Activated T-cell treated with anti-CD3 and anti-CD28 coated beads for 48 hours (primary cell): ENCODE measurements at regions not wholly inside any gene's neighbourhood (a gene's known extent, or its start where the extent isn't known, plus 50 kb on each side); places are given as distances from the start of the nearest gene placed in this dataset.

ENCODE experiments used
- DNase-seq: peaks from one replicate; pipeline ENCODE4 v3.0.0-alpha.2; 2020; ENCODE audit warnings: low read depth

DNA sequence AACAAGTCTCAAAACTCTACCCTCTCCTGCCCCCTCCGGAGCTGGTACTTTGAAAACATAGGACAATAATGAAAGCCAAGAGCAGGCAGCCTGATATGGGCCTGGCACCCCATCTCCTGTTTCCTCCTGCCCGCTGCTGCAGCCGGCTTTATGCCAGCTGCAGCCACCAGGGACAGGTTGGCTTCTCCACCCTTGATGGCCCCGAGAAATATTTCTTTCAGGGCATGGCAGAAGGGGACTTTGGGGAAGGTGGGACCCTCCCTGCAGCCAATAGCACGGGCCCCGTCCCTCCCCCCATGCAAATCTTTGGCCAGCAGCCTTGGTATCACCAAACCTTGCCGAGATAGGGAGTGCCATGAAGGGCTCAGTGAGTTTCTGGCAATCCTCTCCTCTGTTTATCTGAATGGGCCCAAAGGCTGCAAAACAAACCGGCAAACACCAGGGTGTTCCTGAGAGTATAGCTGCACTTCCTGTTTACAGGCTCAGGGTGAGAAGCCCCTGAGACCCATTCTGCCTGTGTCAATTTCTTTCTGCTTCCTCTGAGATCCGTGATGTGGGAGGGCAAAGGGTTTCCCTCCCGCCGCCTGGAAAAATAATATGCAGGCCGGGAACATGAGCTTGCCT lies 73.4 kb upstream of the BOD1 start:
- DNase-seq: no peak

DNA sequence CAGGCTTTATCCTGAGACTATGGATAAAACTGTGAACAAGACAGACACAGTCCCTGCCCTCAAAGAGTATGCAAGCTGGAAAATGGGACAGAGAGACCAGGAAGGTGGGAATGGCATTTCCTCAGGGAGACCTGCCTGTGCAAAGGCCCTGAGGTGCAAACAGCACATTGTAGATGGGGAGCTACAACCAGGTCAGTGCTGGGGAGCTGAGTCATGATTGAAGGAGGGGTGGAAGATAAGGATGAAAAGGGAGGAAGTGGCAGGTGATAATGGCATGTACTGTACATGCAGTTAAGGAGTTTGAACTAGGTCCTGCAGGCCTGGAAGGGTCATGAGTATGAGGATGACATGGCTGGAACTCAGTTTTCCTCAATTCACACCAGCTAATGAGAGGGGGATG lies 75.5 kb upstream of the BOD1 start:
- no peak for DNase-seq

DNA sequence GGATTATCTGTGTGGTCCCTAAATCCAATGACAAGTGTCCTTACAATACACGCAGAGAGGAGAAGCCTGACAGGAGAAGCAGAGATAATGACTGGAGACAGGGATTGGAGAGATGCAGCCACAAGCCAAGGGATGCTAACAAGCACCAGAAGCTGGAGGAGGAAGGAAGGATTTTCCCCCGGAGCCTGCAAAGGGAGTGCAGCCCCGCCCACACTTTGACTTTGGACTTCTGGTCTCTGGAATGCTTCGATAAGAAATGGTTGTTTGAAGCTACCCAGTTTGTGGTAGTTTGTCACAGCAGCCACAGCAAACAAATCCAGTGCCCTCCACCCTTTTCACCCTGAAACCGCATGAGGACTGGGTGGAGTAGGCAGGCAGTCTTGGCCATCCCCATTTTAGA lies 77.2 kb upstream of the BOD1 start:
- no peak for DNase-seq

DNA sequence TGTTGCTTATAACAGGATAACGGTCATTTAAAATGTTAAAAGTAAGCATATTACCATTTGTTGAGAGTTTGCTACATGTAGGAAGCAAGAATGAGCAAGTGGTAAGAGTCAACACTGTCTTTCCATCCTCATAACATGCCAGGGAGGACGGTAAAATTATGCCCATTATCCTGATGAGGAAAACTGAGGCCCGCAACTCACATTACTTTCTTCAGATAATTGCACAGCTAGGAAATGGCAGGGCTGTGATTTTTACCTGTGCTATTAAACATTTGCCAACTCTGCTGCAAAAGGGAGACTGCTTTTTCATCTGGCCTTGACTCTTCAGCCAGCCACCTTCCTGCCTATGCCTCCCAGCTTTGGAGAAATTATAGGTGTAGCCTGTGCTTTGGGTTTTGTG lies 79.8 kb upstream of the BOD1 start:
- DNase-seq: no peak

DNA sequence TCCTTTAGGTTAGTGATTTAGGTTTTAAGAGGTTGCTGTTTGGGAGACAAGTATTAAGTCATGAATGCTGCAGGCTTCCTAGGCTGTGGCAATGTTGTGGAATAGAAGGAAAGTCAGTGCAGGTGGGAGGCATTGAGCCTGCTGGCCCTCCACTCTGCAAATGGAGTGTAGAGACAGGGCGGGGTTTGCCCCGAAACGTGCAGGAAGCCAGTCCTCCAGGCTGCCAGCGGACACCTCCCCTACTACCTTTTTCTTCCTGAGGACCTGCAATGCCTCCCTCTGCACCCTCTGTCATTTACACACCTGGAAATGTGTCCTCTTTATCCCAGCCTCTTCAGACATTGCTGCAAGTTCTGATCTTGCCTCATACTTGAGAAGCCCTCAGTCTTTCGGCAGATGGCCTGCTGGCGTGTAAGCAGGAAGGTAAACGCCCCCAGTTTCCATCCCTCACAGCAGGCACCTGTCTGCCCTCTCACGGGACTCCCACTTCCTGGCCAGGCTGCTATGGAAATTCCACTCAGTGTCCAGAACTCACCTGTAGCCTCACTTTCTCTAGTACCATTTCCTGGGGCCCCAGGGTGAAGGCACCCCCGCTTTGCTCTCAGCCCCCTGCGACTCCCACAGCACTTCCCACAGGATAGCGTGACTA lies 81.6 kb upstream of the BOD1 start:
- no peak for DNase-seq

DNA sequence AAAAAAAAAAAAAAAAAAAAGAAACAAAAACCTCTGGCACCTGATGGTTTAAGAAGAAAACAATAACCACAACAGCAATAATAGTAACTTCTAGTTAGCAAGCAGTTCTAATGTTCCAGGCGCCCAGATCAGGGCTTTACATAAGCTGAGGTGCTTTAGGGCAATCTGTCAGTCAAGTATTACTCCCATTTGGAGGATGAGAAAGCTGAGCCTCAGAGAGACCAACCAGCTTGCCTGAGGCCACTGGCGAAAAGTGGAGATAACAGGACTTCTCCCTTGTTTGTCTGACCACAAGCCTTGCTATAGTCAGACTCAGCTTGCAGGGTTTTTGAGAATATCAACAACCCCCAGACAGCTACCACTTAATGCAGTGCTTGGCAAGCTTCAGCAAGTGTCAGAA lies 83.5 kb upstream of the BOD1 start:
- DNase-seq: no peak

DNA sequence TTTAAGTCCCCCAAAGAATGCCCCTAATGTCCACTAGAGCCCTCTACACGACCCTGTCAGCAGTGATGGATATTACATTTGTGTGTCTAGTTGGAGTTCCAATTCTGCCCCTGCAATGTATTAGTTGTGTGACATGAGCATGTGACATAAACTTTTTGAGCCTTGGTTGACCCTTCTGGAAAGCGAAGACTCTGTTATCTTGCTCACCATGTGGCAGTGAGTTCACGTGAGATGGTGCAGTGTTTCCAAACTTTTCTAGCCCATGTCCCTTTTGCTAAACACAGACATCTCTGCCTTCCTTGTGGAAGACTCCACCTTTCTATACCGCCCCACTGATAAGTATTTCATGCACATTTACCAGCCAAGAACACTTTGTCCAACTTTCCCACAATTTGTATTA lies 87.0 kb upstream of the BOD1 start:
- DNase-seq: no peak

DNA sequence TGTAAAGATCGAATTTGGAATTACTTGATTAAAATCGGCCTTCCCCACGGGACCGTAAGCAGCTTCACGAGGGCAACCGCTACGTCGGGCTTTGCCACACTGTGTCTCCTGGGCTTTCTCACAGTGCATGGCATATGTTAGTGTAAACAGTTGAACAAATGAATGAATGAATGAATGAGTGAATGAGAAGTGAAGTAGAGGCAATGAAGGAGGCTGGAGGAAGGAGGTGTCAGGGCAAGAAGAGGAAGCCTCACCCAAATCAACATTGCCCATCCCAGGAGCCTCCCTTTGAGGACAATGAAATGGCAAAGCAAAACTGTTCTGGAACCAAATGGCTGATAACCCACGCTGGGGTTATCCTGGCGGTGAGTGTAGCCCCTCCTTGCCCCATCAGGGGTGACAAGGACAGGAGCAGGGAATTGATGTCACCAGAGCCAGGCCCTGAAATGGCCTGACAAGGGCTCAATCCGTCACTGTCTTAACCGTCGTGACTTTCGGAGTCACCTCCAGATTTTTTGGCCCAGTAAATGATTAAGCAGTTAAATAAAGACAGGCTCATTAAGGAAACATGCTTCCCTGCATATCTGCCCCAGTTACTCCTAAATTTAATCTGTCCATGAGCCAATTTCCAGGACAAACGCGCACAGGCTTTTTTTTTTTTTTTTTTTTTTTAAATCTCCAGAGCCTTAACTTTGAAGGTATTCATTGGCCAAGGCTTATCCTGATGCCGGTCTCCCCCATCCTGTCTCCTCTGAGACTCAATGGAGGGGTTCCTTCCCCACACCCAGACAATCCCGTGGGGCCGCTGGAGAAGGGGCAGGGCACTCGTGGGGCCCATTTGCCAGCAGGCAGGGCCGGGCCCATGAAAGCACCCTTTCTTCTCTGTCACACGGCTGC lies 88.4 kb upstream of the BOD1 start:
- no peak for DNase-seq

DNA sequence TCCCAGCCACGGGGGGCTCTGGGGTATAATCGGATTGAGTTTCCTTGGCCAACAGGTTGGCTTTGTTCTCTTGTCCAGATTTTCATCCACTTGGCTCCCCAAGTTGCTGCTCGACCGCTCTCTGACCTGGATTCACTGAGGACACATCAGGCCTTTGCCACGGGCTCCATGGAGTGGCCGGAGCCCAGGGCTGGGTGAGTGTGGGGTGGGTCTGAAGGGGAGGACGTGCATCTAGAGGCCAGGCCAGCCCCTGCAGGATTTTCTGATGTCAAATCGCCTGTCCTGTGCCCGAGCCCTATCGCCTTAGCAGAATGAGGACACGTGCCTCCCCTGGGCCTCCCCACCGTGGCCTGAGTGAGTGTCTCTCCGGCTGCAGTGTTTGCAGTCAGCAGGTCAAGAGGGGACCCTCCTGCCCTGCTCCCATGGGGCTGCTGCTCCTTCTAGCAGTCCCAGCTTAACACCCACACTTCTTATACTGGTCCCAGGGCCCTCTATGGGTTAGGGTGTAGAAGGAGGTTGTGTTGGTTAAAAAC lies 89.1 kb upstream of the BOD1 start:
- DNase-seq: no peak

DNA sequence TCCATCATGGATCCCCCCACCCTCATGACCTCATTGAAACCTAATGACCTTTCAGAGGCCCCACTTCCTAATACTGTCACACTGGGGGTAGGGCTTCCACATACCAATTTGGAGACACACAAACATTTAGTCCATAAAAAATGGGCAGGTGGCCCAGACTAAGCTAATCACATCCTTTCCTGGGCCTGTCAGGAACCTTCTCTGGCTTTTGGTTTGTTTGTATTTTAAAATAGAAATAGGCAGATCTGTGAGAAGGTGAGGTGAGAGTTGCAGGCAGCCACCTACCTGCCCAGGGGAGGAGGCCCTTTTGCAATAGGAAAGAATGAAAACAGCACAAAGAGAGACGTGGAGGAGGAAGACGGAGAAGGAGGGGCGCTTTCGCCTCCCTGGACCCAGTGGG lies 90.2 kb upstream of the BOD1 start:
- DNase-seq: no peak

DNA sequence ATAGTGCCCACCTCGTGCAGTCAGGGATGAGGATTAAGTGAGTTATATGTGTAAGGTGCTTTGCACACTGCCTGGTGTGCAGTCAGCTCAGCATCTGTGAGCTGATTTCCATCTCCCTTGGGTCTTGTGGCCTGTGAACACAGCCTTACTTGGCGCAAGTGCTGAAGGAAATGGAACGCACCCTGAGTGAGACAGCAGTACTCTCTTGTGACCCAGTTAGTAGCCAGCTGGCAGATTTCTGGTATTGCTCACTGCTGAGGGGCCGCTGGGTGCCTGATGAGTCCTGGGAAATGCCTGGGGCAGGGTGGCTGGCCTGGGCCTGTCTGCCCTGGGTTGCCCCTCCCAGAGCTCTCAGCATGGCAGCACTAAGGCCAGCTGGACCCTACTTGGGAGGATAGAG lies 90.9 kb upstream of the BOD1 start:
- no peak for DNase-seq

DNA sequence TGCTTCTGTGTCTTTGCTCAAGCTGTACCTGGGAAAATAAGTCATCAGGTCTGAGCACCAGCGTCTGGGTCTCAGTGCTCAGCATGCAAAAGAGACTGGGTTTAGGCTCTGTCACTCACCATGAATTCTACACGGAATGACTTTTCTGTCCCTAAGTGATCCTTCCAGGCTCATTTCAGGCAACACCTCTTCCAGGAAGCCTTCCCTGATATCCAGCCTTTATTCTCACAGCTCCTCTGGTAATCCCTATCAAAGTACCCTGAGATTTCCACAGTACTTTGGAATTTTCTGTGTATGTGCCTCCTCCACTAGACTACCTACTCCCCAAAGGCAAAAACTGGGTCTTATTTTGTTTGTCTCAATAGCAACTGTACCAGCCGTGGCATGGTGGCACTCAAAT lies 92.7 kb upstream of the BOD1 start:
- no peak for DNase-seq

DNA sequence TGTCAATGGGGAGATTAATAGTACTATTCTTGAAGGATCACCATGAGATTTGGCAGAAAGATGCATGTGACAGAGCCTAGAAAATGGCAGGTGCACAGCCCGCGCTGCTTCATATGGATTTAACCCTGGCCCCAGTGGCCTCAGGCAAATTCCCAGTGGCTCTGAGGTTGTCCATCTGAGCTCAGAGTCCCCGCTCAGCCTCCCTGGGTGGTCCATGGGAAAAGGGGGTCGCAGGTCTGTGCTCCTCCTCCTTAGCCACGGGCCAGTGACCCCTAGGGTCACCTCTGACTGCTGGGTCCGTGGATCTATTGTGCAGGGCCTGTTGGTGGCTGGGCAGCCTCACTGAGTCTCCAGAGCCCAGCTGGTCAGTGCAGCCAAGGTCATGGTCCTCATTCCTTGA lies 93.3 kb upstream of the BOD1 start:
- DNase-seq: no peak

DNA sequence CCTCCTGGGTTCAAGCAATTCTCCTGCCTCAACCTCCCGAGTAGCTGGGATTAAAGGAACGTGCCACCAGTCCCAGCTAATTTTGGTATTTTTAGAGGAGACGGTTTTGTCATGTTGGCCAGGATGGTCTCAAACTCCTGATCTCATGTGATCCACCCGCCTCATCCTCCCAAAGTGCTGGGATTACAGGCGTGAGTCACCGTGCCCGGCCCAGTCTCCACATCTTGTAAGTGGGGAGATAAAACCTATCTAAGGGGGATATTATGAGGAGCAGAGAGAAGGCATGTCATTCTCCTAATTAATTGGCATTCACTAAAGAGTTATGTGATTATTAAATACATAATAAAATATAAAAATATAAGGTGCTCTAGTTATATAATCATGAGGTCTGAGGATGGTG lies 94.1 kb upstream of the BOD1 start:
- no peak for DNase-seq

DNA sequence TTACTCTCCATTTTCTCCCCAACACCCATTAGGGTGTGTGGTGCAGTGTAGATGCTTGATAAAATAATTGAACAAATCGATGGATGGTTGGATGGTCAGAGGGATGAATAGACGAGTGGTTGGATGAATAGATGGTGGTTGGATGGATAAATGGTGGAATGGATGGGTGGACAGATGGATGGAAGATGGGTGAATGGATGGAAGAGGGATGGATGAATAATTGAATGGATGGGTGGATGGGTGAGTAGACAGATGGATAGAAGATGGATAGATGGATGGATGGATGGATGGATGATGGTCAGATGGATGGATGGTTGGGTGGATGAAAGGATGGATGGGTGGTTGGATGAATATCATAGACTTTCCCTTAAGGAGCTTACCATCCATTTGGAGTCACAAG lies 95.0 kb upstream of the BOD1 start:
- DNase-seq: no peak

DNA sequence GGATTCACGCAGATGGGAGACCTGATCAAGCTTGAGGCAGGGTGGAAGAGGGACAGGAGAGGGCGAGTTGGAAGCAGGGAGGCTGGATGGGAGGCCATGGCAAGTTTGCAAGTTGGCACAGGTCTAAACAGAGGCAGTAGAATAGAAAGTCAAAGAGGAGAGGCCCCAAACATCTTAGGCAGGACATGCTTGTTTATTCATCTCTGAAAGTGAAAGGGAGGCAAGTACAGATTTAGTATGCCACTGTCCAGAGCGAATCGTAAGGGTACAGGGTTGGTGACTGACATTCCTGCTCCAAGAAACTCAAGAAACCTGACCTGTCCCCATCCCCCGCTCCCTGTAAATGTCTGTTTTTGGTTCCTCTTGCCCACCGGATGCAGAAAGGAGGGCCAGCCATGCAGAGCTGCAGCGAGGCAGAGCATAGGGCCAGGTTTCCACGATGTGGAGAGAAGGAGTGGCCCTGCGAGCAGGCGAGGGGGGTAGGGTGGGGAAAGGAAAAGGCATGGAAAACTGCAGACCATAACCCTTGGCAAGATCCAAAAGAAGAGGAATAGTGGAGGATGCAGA lies 96.2 kb upstream of the BOD1 start:
- DNase-seq: no peak

DNA sequence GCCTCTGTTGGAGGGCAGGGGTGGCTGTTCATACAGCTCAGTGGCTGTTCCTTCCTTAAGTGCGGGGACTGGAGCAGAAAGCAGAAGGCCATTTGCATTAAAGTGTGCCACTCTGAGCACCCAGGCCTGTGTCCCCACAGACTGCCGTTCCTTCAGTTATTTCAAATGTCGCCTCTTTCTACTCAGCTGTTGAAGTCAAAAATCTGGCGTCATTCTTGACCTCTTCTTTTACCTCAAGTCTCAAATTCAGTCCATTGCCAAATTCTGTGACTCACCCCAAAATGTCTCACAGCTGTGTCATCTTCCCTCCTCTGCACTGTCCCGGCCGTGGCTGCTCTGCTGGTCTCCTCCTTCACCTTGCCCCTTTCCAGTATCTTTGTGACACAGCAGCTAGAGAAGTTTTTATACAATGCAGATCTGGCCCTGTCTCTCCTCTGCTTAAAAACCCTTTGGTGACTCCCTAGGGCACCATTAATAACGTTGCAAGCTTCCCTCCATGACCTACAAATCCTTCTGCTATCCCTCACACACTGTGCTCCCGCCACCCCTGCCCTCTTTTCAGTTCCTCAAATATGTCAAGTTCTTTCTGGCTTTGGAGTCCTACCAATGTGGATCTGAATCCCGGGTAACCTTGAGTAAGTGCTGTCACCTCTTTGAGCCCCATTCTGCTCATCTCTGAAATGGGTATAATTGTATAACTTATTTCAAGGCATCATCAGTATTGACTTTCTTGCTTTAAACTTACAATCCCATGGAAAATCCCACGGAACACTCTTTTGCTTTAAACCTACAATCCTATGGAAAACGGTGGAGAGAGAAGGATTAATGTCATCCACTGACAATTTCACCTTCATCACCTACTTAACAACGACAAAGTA lies 98.3 kb upstream of the BOD1 start:
- no peak for DNase-seq

DNA sequence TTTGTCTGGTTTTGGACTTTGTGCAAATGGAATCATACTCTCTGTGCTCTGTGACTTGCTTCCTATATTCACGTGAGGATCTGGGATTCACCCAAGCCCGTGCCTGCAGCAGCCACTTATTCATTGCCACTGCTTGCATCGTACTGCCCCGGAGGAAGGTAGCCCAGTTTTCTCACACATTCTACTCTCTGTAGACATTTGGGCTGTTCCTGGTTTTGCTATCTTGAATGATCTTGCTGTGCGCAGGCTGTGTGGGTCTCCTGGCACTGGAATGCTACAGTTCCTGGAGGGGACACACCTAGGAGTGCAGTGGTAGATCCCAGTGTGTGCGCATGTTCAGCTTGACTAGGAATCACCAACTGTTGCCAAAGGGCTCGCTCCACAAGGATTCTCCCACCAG lies 99.2 kb upstream of the BOD1 start:
- DNase-seq: no peak

DNA sequence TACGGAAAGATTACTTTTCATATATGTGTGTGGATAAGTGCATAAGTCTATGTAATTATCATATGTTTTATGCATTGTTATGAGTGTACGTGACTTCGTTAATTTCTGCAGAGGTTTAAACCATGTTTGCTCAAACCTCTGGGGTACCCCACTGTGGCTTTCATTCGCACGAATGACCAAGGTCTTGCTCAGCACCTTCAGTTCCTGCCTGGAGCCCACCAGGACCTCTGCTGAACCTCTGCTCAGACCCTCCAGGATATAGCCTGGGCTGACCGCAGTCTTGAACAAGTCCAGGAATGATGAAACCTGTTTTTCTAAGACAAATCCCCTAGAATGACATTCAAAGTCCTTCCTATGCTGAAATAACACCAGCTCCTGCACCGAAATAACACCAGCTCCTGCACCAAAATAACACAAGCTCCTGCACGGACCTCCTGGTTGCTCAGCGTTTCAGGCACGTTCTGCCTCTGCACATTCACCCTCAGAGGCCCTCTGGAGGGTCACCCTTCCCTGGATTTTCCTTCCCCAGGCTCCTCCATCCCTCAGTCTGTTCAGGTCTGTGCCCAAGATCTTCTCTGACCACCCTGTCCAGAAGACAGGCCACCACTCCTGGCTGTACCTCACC lies 99.7 kb upstream of the BOD1 start:
- DNase-seq: no peak

DNA sequence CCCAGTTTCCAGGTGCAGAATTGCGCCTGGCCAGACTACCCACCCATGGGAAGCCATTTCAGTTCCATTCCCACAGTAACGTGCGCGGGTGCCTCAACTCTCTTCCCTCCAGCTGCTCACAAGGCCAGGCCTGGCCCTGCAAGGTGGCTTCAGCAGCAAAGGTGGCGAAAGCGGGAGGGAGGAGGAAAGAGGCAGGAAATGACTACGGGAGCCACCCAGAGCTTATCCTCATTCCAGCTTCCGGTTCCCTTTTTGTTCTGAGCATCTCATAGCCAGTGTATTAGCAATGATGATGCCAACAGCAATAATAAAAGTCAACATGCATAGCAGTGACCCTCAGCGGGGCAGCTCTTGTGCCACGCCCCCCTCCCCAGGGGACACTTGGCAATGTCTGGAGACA lies 101.5 kb upstream of the BOD1 start:
- DNase-seq: no peak

DNA sequence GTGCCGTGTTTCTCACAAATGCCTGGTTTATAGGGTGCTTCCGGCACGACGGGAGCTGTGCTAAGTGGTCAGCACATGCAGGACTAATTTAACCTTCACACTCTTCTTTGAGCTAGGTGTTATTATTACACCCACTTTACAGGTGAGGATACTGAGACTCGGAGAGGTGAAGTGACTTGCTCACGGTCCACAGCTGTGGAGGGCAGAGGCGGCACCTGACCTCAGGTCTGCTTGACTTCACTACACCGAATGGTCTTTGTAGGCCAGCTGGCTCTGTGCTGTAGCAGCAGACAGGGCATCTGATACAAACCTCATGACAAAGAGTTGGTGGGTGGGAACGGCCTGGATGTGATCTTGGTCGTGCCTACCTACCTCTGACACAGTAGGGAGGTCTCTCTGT lies 102.0 kb upstream of the BOD1 start:
- no peak for DNase-seq
